Hepatocyte (in vitro differentiated cells): ENCODE measurements at regions not wholly inside any gene's neighbourhood (a gene's known extent, or its start where the extent isn't known, plus 50 kb on each side); places are given as distances from the start of the nearest gene placed in this dataset.

ENCODE experiments used
- EZH2 ChIP-seq: fragments of 200-600 bp; sonication (generic); IDR thresholded peaks from 2 replicates; pipeline ENCODE4 v1.6.1; 2016; ENCODE audit warnings: antibody characterized with exemption, mild to moderate bottlenecking, borderline replicate concordance
- EZH2phosphoT487 ChIP-seq: fragments of 200-600 bp; sonication (generic); IDR thresholded peaks from one replicate; pipeline ENCODE4 v1.6.1; 2018; ENCODE audit warnings: antibody characterized with exemption, mild to moderate bottlenecking, low read depth, moderate library complexity; ENCODE audit not compliant: unreplicated experiment, severe bottlenecking
- TF ChIP-seq, protein P1 (sequence below): fragments of 200-600 bp; sonication (generic); IDR thresholded peaks from 2 replicates; pipeline ENCODE4 v1.5.1; 2016; ENCODE audit warnings: antibody characterized with exemption, mild to moderate bottlenecking; ENCODE audit not compliant: poor library complexity

DNA sequence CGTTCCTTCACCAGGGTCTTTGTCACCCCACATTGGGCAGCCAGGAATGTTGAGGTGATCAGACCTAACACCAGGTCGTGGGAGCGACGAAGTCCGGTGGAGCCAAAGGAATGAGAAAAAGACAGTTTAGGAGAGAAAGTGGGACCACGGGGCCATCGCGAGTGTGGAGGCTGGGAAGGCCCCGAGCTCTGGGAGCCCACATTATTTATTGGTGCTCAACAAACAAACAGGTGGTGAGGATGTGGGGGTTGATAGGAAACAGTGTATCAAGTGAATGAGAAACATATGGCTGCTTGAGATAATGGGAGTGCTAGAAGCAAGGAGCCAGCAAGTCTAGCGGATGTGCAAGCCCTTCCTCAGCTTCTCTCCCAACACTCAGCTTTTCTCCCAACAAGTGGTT lies 287.1 kb upstream of the SGK1 start:
- TF ChIP-seq, protein P1, sequence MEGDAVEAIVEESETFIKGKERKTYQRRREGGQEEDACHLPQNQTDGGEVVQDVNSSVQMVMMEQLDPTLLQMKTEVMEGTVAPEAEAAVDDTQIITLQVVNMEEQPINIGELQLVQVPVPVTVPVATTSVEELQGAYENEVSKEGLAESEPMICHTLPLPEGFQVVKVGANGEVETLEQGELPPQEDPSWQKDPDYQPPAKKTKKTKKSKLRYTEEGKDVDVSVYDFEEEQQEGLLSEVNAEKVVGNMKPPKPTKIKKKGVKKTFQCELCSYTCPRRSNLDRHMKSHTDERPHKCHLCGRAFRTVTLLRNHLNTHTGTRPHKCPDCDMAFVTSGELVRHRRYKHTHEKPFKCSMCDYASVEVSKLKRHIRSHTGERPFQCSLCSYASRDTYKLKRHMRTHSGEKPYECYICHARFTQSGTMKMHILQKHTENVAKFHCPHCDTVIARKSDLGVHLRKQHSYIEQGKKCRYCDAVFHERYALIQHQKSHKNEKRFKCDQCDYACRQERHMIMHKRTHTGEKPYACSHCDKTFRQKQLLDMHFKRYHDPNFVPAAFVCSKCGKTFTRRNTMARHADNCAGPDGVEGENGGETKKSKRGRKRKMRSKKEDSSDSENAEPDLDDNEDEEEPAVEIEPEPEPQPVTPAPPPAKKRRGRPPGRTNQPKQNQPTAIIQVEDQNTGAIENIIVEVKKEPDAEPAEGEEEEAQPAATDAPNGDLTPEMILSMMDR = no peak
- TF ChIP-seq EZH2 (no peak), EZH2phosphoT487 (no peak)
